ENCODE measurements at regions not wholly inside any gene's neighbourhood (a gene's known extent, or its start where the extent isn't known, plus 50 kb on each side); places are given as distances from the start of the nearest gene placed in this dataset.

DNA sequence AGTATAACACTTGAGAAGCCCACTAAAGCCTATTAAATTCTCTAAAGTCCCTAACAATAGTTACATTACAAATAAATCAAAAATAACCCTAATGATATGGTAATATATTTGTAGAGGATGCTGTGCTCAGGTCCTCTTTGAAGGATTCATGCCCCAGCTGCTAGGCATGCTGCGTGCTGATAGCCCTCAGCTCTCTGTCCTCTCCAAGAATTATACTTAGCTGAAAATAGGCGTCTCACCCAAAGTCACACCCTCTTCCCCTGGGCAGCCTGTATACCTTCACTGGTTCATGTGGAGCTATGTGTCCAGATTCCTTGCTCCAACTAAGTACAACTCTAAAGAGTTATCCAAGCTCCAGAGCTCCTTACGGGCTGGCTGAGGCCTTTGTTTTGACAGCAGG lies 312.5 kb upstream of the ZNF385D start:
- Histone ChIP-seq H3K27me3 (no peaks in the 10 kb centered on the region), H3K36me3 (no peaks in the 10 kb centered on the region), H3K9me3 (no peaks in the 10 kb centered on the region), H3K4me3 (no peak overlapping the region), H3K27ac (no peak overlapping the region), H3K4me1 (no peaks in the 10 kb centered on the region)
- no peak for DNase-seq (ENCODE audit: low spot score in 2 of 2)
- no peak for TF ChIP-seq EP300 (IDR thresholded peaks at IDR 0.05)
- TF ChIP-seq, protein P1, sequence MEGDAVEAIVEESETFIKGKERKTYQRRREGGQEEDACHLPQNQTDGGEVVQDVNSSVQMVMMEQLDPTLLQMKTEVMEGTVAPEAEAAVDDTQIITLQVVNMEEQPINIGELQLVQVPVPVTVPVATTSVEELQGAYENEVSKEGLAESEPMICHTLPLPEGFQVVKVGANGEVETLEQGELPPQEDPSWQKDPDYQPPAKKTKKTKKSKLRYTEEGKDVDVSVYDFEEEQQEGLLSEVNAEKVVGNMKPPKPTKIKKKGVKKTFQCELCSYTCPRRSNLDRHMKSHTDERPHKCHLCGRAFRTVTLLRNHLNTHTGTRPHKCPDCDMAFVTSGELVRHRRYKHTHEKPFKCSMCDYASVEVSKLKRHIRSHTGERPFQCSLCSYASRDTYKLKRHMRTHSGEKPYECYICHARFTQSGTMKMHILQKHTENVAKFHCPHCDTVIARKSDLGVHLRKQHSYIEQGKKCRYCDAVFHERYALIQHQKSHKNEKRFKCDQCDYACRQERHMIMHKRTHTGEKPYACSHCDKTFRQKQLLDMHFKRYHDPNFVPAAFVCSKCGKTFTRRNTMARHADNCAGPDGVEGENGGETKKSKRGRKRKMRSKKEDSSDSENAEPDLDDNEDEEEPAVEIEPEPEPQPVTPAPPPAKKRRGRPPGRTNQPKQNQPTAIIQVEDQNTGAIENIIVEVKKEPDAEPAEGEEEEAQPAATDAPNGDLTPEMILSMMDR (IDR thresholded peaks at IDR 0.05), result no peak
- no peak for TF ChIP-seq POLR2A (IDR thresholded peaks at IDR 0.05)
- 84 to 88% methylated on average over 3 of the region's 3 CpGs for WGBS, 2 donors

DNA sequence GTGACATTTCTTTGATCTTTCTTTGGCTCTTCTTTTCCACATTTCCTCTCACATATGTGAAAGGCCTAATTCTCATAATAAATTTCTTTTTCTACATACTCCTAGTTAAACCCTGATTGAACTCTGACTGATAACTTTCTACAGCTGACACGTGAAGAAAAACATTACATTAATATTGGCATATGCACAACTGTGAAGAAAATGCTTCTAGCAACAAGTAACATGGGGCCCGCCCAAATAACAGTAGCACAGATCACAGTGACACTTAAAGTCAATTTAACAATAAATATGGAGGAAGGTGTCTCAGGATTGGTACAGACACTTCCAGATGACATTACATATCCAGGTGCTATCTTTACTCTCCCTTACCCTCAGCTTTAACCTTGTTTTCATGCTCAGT lies 317.6 kb upstream of the ZNF385D start:
- Histone ChIP-seq H3K4me3 (no peak overlapping the region), H3K9me3 (no peaks in the 10 kb centered on the region), H3K36me3 (no peaks in the 10 kb centered on the region), H3K27ac (no peak overlapping the region), H3K4me1 (no peaks in the 10 kb centered on the region), H3K27me3 (no peaks in the 10 kb centered on the region)
- WGBS, 2 donors, result 76 to 80% methylated on average over 2 of the region's 2 CpGs
- no peak for DNase-seq (ENCODE audit: low spot score in 2 of 2)
- TF ChIP-seq, protein P1 (IDR thresholded peaks at IDR 0.05), result no peak
- no peak for TF ChIP-seq EP300 (IDR thresholded peaks at IDR 0.05)
- TF ChIP-seq POLR2A (IDR thresholded peaks at IDR 0.05), result no peak

DNA sequence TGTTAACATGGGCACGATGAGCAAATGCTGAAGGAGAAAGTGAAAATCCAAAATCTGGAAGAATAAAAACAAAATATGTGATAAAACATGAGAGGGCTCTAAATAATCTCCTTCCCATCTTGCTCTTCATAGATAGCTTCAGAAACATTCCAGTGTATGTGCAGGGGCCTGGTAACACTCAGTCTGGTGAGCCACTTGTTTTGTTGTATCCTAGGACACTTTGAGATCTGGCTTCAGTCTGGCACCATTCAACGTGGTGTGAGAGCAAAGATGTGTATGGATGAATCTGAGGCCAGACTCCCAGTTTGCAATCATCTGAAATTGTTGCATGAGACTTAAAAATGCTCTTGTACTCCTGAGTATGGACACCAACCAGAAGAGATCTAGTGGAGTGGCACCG lies 337.2 kb upstream of the ZNF385D start:
- WGBS, 2 donors, result 76 to 87% methylated on average over 3 of the region's 3 CpGs
- no peak overlapping the region for H3K4me3 ChIP-seq
- DNase-seq (ENCODE audit: low spot score in 2 of 2), result no peak
- no peaks in the 10 kb centered on the region for H3K36me3 ChIP-seq
- H3K27ac ChIP-seq, result no peak overlapping the region
- no peaks in the 10 kb centered on the region for H3K27me3 ChIP-seq
- TF ChIP-seq, protein P1 (IDR thresholded peaks at IDR 0.05), result no peak
- TF ChIP-seq POLR2A (IDR thresholded peaks at IDR 0.05) (no peak), EP300 (IDR thresholded peaks at IDR 0.05) (no peak)
- H3K4me1 ChIP-seq, result no peaks in the 10 kb centered on the region
- no peaks in the 10 kb centered on the region for H3K9me3 ChIP-seq

DNA sequence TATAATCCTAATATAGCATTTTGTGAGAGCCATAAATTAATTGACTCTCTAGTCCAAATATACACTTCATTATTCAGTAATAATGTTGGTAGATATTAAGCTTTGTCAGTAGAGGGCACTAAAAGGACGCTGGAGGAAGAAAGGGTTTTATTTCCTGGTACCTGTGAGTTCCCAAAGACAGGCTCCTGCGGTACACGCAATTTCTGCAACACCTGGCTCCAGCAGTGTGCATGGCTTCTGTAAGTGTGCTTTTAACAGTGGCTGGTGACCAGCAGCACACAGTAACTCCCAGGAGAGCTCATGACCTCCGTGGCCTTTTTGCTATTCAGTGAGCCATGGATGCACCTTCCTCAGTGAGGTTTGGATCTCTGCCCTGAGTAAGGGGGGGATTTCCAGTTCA lies 338.3 kb upstream of the ZNF385D start:
- TF ChIP-seq EP300 (IDR thresholded peaks at IDR 0.05) (no peak), POLR2A (IDR thresholded peaks at IDR 0.05) (no peak)
- TF ChIP-seq, protein P1 (IDR thresholded peaks at IDR 0.05), result no peak
- Histone ChIP-seq H3K27me3 (no peaks in the 10 kb centered on the region), H3K4me1 (no peaks in the 10 kb centered on the region), H3K4me3 (no peak overlapping the region), H3K27ac (no peak overlapping the region), H3K9me3 (no peaks in the 10 kb centered on the region), H3K36me3 (no peaks in the 10 kb centered on the region)
- DNase-seq (ENCODE audit: low spot score in 2 of 2), result no peak
- WGBS, 2 donors, result 21 to 23% methylated on average over 4 of the region's 4 CpGs

DNA sequence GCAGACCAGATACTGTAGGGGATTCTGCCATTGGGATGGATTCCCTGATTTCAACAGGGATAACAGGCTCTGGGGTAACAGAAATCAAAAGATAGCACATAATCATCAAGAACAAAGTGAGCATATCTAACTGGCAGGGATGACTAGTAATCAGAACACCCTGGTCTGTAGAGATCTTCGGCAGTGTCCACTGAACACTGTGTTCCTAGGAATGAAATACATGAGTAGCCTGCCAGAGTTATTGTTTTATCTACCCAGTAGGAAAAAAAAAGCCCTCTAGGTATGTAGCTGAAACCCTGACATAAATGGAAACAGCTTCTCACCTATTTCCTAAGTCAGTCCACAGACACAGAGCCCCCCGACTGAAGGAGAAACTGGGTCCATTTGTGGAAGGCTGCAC lies 340.3 kb upstream of the ZNF385D start:
- no peak overlapping the region for H3K4me3 ChIP-seq
- TF ChIP-seq POLR2A (IDR thresholded peaks at IDR 0.05), result no peak
- no peak for TF ChIP-seq EP300 (IDR thresholded peaks at IDR 0.05)
- TF ChIP-seq, protein P1 (IDR thresholded peaks at IDR 0.05), result no peak
- H3K36me3 ChIP-seq, result no peaks in the 10 kb centered on the region
- no peaks in the 10 kb centered on the region for H3K4me1 ChIP-seq
- no peaks in the 10 kb centered on the region for H3K9me3 ChIP-seq
- 84 to 94% methylated on average over 2 of the region's 2 CpGs for WGBS, 2 donors
- no peaks in the 10 kb centered on the region for H3K27me3 ChIP-seq
- DNase-seq (ENCODE audit: low spot score in 2 of 2), result no peak
- H3K27ac ChIP-seq, result no peak overlapping the region
